ENCODE measurements at regions not wholly inside any gene's neighbourhood (a gene's known extent, or its start where the extent isn't known, plus 50 kb on each side); places are given as distances from the start of the nearest gene placed in this dataset.
A peak's percentile ranks its signal among the peaks of the same experiment; 100 is the strongest.

- Histone ChIP-seq H3K9me3 (no peaks in the 10 kb centered on the region), H3K4me3 (no peak overlapping the region), H3K4me1 (no peaks in the 10 kb centered on the region), H3K27ac (no peak overlapping the region), H3K36me3 (no peaks in the 10 kb centered on the region), H3K27me3 (no peaks in the 10 kb centered on the region)
- no peak for DNase-seq (ENCODE audit: low spot score in 2 of 2)
- TF ChIP-seq POLR2AphosphoS5 (IDR thresholded peaks at IDR 0.05) (no peak), CTCF (IDR thresholded peaks at IDR 0.05) (no peak), POLR2A (IDR thresholded peaks at IDR 0.05) (no peak)
- intact Hi-C loops (cut with DNase I; ENCODE audit: low total_unique reads): no loop called here
These were observed 421.0 kb downstream of the DYNC2H1 start for GRCh38 chr11:103530257-103530656.

- Histone ChIP-seq H3K36me3 (no peaks in the 10 kb centered on the region), H3K27me3 (no peaks in the 10 kb centered on the region), H3K27ac (no peak overlapping the region), H3K4me3 (no peak overlapping the region), H3K4me1 (no peaks in the 10 kb centered on the region), H3K9me3 (no peaks in the 10 kb centered on the region)
- no peak for DNase-seq (ENCODE audit: low spot score in 2 of 2)
- intact Hi-C loops (cut with DNase I; ENCODE audit: low total_unique reads): no loop called here
- TF ChIP-seq POLR2AphosphoS5 (IDR thresholded peaks at IDR 0.05): no peak
- TF ChIP-seq POLR2A (IDR thresholded peaks at IDR 0.05): no peak
- no peak for TF ChIP-seq CTCF (IDR thresholded peaks at IDR 0.05)
These were observed 423.0 kb downstream of the DYNC2H1 start for GRCh38 chr11:103532133-103532788.

- Histone ChIP-seq H3K27me3 (no peaks in the 10 kb centered on the region), H3K27ac (no peak overlapping the region), H3K9me3 (no peaks in the 10 kb centered on the region), H3K36me3 (no peaks in the 10 kb centered on the region), H3K4me1 (no peaks in the 10 kb centered on the region), H3K4me3 (no peak overlapping the region)
- DNase-seq (ENCODE audit: low spot score in 2 of 2): no peak
- TF ChIP-seq POLR2A (IDR thresholded peaks at IDR 0.05) (no peak), POLR2AphosphoS5 (IDR thresholded peaks at IDR 0.05) (no peak), CTCF (IDR thresholded peaks at IDR 0.05) (no peak)
- intact Hi-C loops (cut with DNase I; ENCODE audit: low total_unique reads): no loop called here
These were observed 425.0 kb downstream of the DYNC2H1 start for GRCh38 chr11:103534191-103534590.

- TF ChIP-seq CTCF (IDR thresholded peaks at IDR 0.05) (no peak), POLR2AphosphoS5 (IDR thresholded peaks at IDR 0.05) (no peak), POLR2A (IDR thresholded peaks at IDR 0.05) (no peak)
- H3K4me1 ChIP-seq: no peaks in the 10 kb centered on the region
- H3K9me3 ChIP-seq: no peaks in the 10 kb centered on the region
- no peak overlapping the region for H3K27ac ChIP-seq
- no peaks in the 10 kb centered on the region for H3K36me3 ChIP-seq
- intact Hi-C loops (cut with DNase I; ENCODE audit: low total_unique reads): no loop called here
- DNase-seq (ENCODE audit: low spot score in 2 of 2): no peak
- no peaks in the 10 kb centered on the region for H3K27me3 ChIP-seq
- H3K4me3 ChIP-seq: no peak overlapping the region
These were observed 425.7 kb downstream of the DYNC2H1 start for GRCh38 chr11:103534959-103535358.

GRCh38 chr11:103536335-103536722, 427.1 kb downstream of the DYNC2H1 start:
- no peak for DNase-seq (ENCODE audit: low spot score in 2 of 2)
- no peaks in the 10 kb centered on the region for H3K36me3 ChIP-seq
- intact Hi-C loops (cut with DNase I; ENCODE audit: low total_unique reads): no loop called here
- peaks cover 0 to 6% of the 10 kb centered on the region in 2 donors for H3K9me3 ChIP-seq
- no peak overlapping the region for H3K27ac ChIP-seq
- TF ChIP-seq POLR2AphosphoS5 (IDR thresholded peaks at IDR 0.05) (no peak), POLR2A (IDR thresholded peaks at IDR 0.05) (no peak), CTCF (IDR thresholded peaks at IDR 0.05) (no peak)
- peak overlapping the region in 1 of 3 donors; percentile 28 for H3K4me3 ChIP-seq
- no peaks in the 10 kb centered on the region for H3K27me3 ChIP-seq
- H3K4me1 ChIP-seq: no peaks in the 10 kb centered on the region
